ENCODE measurements at regions not wholly inside any gene's neighbourhood (a gene's known extent, or its start where the extent isn't known, plus 50 kb on each side); places are given as distances from the start of the nearest gene placed in this dataset.
A peak's percentile ranks its signal among the peaks of the same experiment; 100 is the strongest.
"Not testable (repeated sequence)": the region's sequence is repeated elsewhere in the genome, so short reads cannot be mapped to it uniquely, and the experiment has no call there.

- no peak for DNase-seq
Measured at GRCh38 chr11:70595452-70595851, 197.1 kb downstream of the CTTN start.

DNA sequence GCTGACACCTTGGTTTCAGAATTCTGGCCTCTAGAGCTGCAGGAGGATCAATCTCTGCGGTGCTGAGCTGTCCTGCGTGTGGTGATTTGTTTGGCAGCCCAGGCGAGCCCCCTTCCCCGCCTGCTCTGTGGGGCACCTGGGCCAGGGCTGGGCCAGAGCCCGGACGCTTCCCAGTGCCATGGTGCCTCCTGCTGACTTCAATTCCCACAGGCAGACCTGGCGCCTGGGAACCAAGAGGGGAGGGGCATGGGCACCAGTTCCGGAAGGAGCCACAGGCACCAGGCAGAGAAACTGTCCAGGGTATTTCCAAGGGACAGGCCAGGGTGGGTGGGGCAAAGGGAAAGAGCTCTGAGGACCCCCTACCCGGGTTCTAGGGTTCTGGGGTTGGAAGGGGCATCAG, 197.8 kb downstream of the CTTN start:
- no peak for DNase-seq

DNA sequence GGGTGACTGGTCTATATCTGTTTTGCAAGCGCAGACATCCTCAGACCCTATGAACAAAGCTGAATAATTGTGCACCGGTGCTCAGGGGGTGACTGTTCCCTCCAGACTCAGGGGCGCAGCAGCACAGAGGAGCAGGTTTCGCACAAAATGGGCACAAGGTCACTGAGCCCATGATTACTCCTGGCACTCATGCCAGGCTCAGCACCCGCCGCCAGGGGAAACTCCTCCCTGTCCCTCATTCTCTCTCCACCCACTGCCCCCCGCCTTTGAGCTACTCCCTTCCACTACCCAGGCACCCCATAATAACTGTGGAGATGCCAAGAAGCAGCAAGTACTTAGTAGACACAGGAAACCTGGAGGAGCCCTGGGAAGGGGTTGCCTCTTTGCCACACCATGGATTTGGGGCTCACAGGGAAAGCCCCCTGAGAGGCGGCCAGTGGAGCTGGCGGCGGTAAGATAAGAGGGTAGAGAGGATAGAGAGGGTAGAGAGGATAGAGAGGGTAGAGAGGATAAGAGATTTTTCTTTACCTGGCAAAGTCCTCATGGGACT, 198.8 kb downstream of the CTTN start:
- DNase-seq: no peak

DNA sequence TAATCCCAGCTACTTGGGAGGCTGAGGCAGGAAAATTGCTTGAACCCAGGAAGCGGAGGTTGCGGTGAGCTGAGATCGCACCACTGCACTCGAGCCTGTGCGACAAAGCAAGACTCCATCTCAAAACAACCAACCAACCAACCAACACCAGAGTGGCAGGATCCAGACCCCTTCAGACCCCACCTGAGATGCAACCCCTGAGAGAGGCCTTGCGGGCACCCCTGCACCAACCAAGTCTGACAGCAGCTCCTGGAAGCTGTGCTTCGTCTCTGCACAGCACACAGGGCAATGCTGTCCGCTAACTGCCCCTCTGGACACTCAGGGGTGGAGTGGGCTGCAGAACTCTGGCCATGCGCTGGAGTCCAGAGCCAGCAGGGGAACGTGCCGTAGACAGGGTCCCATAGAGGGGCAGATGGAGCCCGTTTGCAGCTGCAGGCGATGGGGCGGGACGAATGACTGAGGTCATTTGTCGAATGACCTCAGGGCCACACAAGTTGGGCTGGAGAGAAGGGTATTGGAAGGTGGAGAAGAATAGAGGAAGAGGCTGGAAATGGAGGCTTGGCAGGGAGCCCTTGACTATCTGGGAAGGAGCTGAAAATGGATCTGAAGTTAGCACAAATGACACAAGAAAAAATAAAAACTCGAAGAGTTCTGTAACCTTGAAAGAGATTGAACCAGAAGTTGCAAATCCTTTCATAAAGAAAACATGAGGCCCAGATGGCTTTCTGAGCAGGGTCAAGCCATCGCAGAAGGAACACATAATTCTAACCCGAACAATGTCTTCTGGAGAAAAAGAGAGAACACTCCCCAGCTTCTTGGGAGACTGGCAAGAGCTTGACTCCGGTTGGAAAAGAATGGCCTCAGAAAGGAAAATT, 199.7 kb downstream of the CTTN start:
- no peak for DNase-seq

GRCh38 chr11:70600911-70601415, 202.6 kb downstream of the CTTN start:
- DNase-seq: not testable (repeated sequence)

DNA sequence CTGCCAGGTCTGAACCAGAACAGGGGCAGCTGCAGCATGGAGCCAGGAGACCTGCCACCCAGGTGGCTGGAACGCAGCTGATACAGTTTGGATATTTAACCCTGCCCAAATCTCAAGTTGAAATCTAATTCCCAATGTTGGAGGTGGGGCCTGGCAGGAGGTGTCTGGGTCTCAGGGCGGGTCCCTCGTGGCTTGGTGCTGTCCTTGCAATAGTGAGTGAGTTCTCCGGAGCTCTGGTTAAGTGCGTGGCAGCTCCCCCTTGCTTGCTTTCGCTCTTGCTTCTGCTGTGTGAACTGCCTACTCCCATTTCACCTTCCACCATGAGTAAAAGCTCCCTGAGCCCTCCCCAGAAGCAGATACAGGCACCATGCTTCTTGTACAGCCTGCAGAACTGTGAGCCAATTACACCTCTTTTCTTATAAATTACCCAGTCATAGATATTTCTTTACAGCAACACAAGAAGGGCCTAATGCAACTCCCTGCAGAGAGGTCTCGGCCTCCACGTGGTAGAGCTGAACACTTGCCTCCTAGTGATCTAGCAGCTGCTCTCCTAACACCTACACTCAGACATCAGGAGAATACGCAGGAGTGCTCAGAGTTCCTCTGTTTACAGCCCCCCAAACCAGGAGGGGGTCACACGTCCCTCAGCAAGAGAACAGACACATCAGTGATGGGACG, 203.7 kb downstream of the CTTN start:
- peak; percentile 48 for DNase-seq

DNA sequence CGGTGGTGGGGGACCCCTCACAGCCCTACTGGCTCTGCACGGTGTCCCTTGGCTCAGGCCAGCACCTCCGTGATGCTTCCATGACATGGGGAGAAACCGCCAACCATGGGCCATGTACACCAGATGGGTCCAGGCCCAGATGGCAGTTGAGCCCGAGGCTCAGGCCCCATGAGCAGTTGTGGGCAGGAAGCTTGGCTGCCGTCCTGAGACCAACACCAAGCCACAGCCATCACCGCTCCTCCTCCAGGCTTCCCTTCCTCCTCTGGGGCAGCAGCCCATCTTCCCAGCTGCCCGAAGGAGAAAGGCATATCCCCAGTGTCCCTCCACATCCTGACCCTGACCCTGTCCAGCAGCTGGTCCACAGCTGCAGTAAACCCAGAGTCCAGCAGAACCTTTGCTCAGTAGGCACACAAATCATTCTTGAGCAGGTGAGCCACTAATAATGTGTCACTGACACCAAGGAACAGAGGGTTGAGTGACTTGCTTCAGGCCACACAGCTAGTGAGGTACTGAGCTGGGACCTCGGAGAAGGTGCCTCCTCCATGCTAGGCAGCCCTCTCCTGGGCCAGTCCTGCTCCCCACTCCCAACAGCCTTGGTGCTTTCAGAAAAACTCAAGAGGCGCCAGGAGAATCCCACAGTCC, 204.9 kb downstream of the CTTN start:
- DNase-seq: no peak

DNA sequence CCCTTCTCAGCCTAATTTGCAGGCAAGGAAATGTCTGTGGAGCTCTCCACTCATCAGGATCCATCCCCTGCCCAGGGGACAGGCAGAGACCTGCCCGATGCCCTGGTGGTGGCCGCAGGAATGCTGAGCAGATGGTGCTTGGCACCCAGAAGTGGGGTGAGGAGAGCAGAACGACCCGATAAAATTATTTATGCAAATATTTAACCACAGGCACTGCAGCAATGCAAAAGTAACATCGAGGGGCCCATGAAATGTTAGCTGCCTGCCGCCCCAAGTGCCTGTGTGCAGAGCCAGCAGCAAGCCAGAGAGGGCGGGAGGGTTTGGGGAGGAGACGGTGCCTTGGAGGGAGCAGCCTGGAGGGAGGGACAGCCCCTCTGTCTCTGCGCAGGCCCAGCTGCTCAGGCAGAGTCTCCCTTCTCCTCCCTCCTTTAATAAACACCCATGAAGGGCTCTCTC, 205.5 kb downstream of the CTTN start:
- DNase-seq: no peak

DNA sequence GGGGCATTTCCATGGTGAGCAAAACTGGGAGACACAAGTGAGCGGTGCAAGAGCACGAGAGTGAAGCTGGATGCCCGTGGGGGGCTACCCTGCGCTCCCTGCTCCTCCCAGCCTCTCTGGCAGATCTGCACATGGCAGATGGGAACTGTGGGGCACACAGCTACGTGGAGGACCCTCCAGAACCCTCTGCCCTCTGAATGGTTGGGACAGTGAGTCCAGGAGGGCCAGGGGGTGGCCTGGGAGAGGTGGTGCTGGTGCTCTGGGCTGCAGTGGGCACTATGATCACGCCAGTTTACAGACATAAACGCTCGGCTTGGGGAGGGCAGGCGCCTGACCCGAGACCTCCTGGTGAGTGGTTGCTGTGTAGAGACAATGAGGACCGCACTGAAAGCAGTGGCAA, 205.9 kb downstream of the CTTN start:
- DNase-seq: no peak

GRCh38 chr11:70604630-70605467, 206.5 kb downstream of the CTTN start:
- no peak for DNase-seq

- DNase-seq: no peak
Measured at GRCh38 chr11:70605468-70605815, 207.1 kb downstream of the CTTN start.

GRCh38 chr11:70605846-70606245, 207.5 kb downstream of the CTTN start:
- DNase-seq: no peak

GRCh38 chr11:70606248-70606950, 208.1 kb downstream of the CTTN start:
- DNase-seq: no peak

DNA sequence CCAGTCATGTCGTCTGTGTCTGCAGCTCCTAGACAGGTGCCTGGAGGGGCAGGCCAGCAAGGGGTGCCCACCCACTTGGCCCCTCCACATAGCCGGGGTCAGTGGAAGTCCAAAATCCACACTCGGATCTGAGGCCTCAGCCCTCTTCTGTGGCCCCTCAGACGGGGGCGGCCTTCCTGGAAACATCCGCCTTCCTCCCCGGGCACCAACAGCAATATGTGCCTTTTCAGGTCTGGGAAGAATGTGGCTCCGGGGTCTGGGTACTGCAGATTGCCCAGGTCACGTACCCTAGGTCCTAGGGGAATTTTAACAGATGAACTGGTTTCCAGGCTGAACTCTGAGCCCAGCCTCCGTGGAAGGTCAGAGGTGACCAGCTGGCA, 208.6 kb downstream of the CTTN start:
- no peak for DNase-seq

DNA sequence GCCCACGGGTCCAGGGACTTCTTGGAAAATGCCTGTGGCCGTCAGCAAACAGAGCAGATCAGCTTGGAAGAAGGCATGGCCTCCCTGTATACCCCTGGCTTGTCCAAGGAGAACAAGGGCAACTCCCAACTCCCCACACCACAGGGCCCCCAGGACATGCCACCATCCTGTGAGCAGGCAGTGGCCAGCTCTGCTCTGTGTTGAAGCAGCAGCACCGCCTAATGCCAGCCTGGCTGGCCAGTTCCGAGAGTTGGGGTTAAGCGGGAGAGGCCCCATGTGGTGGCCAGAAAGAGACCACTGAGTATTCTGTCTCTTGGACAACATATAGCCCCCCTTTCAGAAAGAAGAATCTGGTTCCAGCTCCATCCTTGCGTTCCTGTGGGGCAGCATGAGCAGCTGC, 209.2 kb downstream of the CTTN start:
- no peak for DNase-seq

DNA sequence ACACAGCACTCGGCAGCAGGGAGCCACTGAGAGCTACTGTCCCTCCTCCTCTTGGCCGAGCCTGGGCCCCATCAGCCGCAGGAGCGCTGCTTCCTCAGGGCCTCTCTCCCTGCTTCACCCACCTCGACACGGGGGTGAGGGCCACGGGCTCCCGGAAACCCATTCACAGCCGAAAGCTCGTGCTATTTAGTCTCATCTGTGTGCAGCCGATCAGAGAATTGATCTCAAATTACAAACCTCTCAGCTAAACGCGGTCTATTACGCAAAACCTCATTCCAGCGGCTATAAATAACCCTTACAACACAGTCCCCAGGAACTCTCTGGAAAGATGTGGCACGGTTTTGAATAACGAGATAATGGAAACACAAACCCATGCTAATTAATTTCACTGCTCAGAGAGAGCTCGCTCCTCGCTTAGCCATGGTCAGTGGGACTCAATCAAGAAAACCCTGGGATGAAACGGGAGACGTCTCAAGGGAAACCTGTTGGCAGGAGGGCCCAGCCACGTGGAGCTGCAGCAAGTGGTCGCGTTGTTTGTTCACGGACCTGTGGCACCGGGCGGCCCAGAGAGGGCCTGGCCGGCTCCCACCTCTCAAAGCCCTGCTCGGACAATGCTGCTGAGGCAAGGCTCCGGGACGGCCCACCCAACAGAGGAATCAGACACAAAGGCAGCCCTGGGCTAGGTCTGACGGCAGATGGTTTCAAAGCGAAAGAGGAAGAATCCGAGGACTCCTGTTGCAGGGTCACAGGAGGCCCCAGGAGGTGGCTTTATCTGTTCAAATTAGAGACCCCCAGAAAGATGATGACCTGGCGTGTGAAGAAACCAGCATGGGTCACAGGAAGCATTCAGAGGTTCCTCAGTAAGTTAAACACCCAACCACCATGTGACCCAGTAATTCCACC, 210.5 kb downstream of the CTTN start:
- no peak for DNase-seq

- no peak for DNase-seq
Measured at GRCh38 chr11:70610566-70611565, 212.5 kb downstream of the CTTN start.

- DNase-seq: no peak
Measured at GRCh38 chr11:70611821-70612220, 213.5 kb downstream of the CTTN start.

GRCh38 chr11:70612459-70613141, 214.3 kb downstream of the CTTN start:
- DNase-seq: no peak

Data from NCI-H146 (cell line).